ENCODE measurements at regions not wholly inside any gene's neighbourhood (a gene's known extent, or its start where the extent isn't known, plus 50 kb on each side); places are given as distances from the start of the nearest gene placed in this dataset.

GRCh38 chr14:71595441-71595840 is 336.8 kb upstream of the RGS6 start:
- no peak overlapping the region for H2AFZ ChIP-seq (ENCODE audit: low read depth, low read length)
- H3K9me3 ChIP-seq (replicated peaks; ENCODE audit: control insufficient read depth, insufficient read depth, low read length) = no peaks in the 10 kb centered on the region
- H3K4me3 ChIP-seq (replicated peaks in 1 of 3; ENCODE audit: insufficient read depth in 1 of 3, low read depth in 1 of 3, low read length in 3 of 3) = no peak overlapping the region
- H3K9me1 ChIP-seq (replicated peaks; ENCODE audit: control insufficient read depth, extremely low read depth, insufficient read depth, low read length) = no peaks in the 10 kb centered on the region
- dilution Hi-C loops (cut with MboI; ENCODE audit: extremely low pct_ligation_motif_present, low sequenced_read_pairs) = no loop called here
- no peak overlapping the region for H3K4me2 ChIP-seq (ENCODE audit: insufficient read depth, low read length)
- H3K27me3 ChIP-seq (ENCODE audit: control insufficient read depth in 2 of 2, insufficient read depth in 2 of 2, low read length in 2 of 2) = no peaks in the 10 kb centered on the region
- H3K4me1 ChIP-seq (ENCODE audit: control insufficient read depth, extremely low read depth, insufficient read depth, low read length) = peaks cover 4% of the 10 kb centered on the region
- H3K79me2 ChIP-seq (ENCODE audit: control insufficient read depth, insufficient read depth, low read length) = no peaks in the 10 kb centered on the region
- FAIRE-seq = no peak
- TF ChIP-seq MAX (IDR thresholded peaks at IDR 0.05; ENCODE audit: insufficient read depth, insufficient read length) = no peak
- no peak for TF ChIP-seq POLR2AphosphoS5 (IDR thresholded peaks at IDR 0.05; ENCODE audit: insufficient read depth, low read depth, low read length)
- no peak for TF ChIP-seq MYC (IDR thresholded peaks at IDR 0.05; ENCODE audit: low read depth, low read length)
- no peak for TF ChIP-seq GATA2 (IDR thresholded peaks at IDR 0.05; ENCODE audit: insufficient read depth, insufficient read length, low read depth, low read length)
- TF ChIP-seq CTCF (IDR thresholded peaks at IDR 0.05; ENCODE audit: extremely low read depth in 1 of 2, insufficient read depth in 1 of 2, low read depth in 1 of 2, low read length in 2 of 2) = no peak
- TF ChIP-seq POLR2A (IDR thresholded peaks at IDR 0.05; ENCODE audit: low read depth, low read length) = no peak
- TF ChIP-seq FOS (IDR thresholded peaks at IDR 0.05; ENCODE audit: borderline replicate concordance, insufficient read depth, low read length) = no peak
- TF ChIP-seq JUN (IDR thresholded peaks at IDR 0.05; ENCODE audit: borderline replicate concordance, insufficient read depth, insufficient read length, low read depth) = no peak
- no peak for TF ChIP-seq EZH2 (IDR thresholded peaks at IDR 0.05; ENCODE audit: borderline replicate concordance, low read depth, low read length, severe bottlenecking)
- no peaks in the 10 kb centered on the region for H3K36me3 ChIP-seq (ENCODE audit: control insufficient read depth in 2 of 2, extremely low read depth in 1 of 2, insufficient read depth in 2 of 2, low read length in 2 of 2)
- no peak overlapping the region for H3K27ac ChIP-seq (ENCODE audit: insufficient read depth, low read depth, low read length)
- H4K20me1 ChIP-seq (replicated peaks; ENCODE audit: control insufficient read depth, extremely low read depth, insufficient read depth, low read length) = no peaks in the 10 kb centered on the region
- DNase-seq (ENCODE audit: low read depth, low spot score) = no peak
- intact Hi-C loops (cut with micrococcal nuclease) = no loop called here
- no TSS peak for BruUV-seq (replicated peaks)
- POLR2A ChIA-PET = no interaction called here
- H3K9ac ChIP-seq (replicated peaks; ENCODE audit: extremely low read depth, insufficient read depth, low read length) = no peak overlapping the region
- CTCF ChIA-PET = interaction anchor here (1.1 to 2.6 kb wide), 3 partner anchors 9 to 32 kb away, joined by 3 to 6 read pairs (median 3); no protein-coding TSS in a partner anchor
